GM12872 (cell line): ENCODE measurements at regions not wholly inside any gene's neighbourhood (a gene's known extent, or its start where the extent isn't known, plus 50 kb on each side); places are given as distances from the start of the nearest gene placed in this dataset.

Experiments
- CTCF ChIP-seq: IDR thresholded peaks from 3 replicates; pipeline ENCODE4 v1.5.1; 2011; ENCODE audit warnings: low read depth, mild to moderate bottlenecking, low read length, moderate library complexity; ENCODE audit not compliant: insufficient read depth

DNA sequence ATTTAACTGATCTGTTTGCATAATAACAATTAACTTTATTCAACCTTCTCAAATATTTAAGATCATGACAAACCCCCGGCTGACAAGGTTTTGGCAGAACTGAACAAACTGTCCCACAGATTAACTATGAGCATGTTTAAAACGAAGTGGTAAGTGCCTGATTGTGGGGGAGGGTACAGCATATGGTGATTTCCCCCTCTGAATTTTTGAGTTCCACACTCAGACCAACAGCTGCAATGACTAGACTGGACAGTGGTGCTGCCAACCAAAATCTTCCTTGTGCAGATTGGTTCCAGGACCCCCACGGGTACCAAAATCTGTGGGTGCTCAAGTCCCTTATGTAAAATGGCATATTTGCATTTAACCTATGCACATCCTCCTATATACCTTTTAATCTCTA, 449.5 kb downstream of the SHQ1 start:
- TF ChIP-seq CTCF = no peak

- no peak for TF ChIP-seq CTCF
Observed at GRCh38 chr3:72397586-72397985, 450.7 kb downstream of the SHQ1 start.

- TF ChIP-seq CTCF = no peak
Observed at GRCh38 chr3:72396899-72397298, 451.3 kb downstream of the SHQ1 start.

DNA sequence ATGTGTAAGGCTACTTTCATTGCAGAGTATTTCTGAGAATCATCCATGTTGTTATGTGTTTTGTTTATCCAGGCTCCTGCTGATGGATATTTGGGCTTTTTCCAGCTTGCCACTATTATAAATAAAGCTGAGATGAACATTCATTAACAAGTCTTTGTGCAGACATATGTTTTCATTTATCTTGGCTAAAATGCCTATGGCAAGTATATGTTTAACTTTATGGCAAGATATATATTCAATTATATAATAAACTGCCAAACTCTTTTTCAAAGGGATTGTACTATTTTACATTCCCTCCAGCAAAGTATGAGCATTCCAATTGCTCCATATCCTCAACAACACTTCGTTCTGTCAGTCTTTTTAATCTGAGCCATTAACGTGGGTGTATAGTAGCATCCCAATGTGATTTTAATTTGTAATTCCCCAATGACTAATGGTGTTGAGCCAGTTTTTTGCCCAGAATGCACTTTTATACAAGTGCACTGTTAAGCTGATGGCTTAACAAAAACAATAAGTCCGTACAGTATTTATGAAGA, 452.4 kb downstream of the SHQ1 start:
- TF ChIP-seq CTCF = no peak

GRCh38 chr3:72393455-72393854, 454.8 kb downstream of the SHQ1 start:
- no peak for TF ChIP-seq CTCF

- no peak for TF ChIP-seq CTCF
Observed at GRCh38 chr3:72391659-72392058, 456.6 kb downstream of the SHQ1 start.

- no peak for TF ChIP-seq CTCF
Observed at GRCh38 chr3:72390841-72391240, 457.4 kb downstream of the SHQ1 start.
